Choroid plexus epithelial cell (primary cell): ENCODE measurements at regions not wholly inside any gene's neighbourhood (a gene's known extent, or its start where the extent isn't known, plus 50 kb on each side); places are given as distances from the start of the nearest gene placed in this dataset.

Experiments used
- DNase-seq: peaks from one replicate; pipeline ENCODE4 v3.0.0-alpha.2; 2010; ENCODE audit warnings: low read depth
- H3K4me3 ChIP-seq: 2 replicates; pipeline ENCODE4 v1.5.1; 2011; ENCODE audit warnings: low read depth, mild to moderate bottlenecking, control low read depth, low read length, moderate library complexity
- TF ChIP-seq, protein P1 (sequence below): conservative IDR thresholded peaks from 2 replicates; pipeline ENCODE4 v1.5.1; 2011; ENCODE audit warnings: low read depth, mild to moderate bottlenecking, control low read depth, inconsistent platforms, low read length, moderate library complexity

DNA sequence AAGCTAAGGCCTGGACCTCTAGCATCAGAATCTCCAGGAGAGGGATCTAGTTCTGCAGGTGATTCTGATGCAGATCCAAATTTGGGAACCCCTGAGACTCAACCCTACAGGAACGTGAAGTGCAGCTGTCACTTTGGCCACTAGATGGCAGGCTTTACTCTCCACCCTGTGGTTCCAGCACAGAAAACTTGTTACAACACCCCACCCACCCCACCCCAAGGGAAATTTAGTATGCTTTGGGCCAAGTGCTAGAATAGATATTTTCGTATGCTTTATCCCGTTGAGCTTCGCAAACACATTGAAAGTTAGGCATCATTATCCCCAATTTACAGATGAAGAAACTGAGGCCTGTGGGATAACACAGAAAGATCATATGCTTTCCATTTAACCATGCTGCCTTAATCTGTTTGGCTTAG is 232.0 kb downstream of the B3GLCT start:
- DNase-seq = peak; percentile 65
- TF ChIP-seq, protein P1, sequence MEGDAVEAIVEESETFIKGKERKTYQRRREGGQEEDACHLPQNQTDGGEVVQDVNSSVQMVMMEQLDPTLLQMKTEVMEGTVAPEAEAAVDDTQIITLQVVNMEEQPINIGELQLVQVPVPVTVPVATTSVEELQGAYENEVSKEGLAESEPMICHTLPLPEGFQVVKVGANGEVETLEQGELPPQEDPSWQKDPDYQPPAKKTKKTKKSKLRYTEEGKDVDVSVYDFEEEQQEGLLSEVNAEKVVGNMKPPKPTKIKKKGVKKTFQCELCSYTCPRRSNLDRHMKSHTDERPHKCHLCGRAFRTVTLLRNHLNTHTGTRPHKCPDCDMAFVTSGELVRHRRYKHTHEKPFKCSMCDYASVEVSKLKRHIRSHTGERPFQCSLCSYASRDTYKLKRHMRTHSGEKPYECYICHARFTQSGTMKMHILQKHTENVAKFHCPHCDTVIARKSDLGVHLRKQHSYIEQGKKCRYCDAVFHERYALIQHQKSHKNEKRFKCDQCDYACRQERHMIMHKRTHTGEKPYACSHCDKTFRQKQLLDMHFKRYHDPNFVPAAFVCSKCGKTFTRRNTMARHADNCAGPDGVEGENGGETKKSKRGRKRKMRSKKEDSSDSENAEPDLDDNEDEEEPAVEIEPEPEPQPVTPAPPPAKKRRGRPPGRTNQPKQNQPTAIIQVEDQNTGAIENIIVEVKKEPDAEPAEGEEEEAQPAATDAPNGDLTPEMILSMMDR = peak; percentile 86
- no peak overlapping the region for H3K4me3 ChIP-seq

DNA sequence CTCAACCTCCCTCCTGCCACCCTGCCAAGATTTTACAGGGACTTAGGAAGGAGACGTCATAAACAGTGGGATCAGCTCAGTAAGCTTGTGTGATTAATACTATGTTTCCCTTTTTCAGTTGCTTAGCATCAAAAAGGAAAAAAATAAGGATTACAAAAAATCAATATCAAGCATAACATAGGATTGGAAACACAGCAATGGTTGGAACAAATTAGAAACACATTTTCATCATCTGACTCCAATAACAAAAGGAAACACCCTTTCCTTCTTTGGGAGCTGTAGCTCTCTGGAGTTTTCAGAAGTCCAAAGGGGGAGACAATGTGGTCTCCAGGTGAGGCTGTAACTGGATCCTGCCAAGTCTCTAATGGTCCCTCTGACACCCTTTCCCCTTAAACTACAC is 233.4 kb downstream of the B3GLCT start:
- TF ChIP-seq, protein P1 = no peak
- H3K4me3 ChIP-seq = no peak overlapping the region
- no peak for DNase-seq

DNA sequence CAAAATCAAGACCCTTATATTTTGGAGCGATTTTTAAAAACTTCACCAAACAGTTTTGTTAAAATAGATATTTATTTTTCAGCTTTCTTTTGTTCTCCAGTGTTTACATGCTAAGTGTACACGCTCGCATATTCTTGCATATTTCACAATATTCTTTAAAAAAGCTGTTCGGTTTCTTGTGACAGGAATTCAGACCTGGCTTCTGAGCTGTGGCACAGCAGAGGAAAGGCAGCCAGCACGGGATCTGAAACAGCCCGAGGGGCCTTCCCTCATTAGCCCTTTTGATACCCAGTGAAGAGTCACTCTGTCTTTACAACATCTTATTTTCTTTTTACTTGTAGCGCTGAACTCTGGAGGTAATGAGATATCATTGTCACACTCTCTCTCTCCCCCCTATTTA is 234.0 kb downstream of the B3GLCT start:
- no peak for DNase-seq
- no peak overlapping the region for H3K4me3 ChIP-seq
- TF ChIP-seq, protein P1 = no peak

DNA sequence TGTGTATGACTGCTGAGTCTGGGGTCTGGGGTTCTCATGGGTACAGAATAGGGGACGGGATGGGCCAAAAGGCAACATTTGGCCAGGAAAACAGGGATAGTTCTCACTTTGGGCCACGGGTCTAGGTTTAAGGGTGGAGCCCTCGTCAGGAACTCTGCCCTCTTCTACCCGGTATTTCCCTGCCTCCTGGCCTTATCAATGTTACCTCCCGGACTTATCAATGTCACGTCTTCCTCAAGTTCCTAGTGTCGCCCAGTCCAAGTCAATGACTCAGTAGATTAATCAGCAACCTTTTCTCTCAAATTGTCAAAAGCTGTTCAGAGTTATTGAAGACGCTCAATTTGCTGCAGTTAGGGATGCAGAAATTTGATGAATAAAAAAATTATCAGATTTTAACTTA is 234.8 kb downstream of the B3GLCT start:
- H3K4me3 ChIP-seq = no peak overlapping the region
- DNase-seq = no peak
- TF ChIP-seq, protein P1 = no peak

DNA sequence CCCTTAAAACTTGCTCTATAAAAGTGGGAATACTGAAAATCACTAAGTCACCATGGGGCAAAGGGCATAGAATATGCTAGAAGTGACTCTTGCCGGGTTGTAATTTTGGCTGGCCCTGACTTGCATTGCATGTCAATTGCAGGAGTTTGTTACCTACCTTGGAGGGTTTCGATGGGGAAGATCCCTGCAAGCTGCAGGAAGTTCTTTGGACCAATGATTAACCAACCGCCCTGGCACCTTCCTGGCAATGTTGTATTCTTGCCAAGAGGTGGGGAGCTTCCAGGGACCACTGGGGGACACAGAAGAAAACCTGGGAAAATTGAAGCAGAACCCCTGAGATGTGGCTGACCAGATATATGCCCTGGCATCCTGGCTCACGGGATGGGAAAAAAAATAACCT is 235.8 kb downstream of the B3GLCT start:
- TF ChIP-seq, protein P1 = no peak
- H3K4me3 ChIP-seq = no peak overlapping the region
- no peak for DNase-seq

DNA sequence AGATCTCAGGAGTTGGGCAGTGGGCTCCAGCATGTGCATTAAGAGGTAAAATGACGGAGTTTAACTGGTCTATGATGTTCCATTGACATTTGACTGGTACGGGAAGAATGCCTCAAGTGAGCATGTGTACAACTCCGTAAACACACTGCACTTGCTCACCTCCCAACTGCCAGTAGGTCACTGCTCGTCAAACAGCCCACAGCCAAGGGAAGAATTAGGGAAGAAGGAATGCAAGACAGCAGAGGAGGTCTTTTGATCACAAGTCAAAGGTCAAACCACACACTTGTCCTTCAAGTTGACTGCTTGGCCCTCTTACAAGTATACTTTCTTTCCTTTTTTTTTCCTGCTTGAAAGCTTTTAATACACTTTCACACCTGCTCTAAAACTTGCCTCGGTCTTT is 236.7 kb downstream of the B3GLCT start:
- no peak overlapping the region for H3K4me3 ChIP-seq
- TF ChIP-seq, protein P1 = no peak
- peak; percentile 36 for DNase-seq

DNA sequence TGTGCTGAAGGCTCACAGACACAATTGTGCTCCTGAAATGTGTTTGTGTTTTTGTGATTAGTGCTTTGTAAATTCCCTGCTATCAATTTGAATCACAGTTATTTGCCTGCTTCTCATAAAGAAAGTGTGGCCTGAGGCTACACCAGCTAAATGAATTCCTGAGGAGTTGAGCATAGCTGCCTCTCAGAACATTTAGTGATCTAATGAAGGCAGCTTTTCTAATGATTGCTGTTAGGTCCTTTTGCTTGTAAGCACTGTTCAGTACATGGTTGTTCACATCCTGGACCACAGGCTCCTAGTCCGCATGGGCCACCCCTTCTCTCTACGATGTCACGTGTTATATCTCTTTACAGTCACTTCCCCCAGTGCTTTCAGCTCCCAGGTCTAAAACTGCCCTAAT is 238.2 kb downstream of the B3GLCT start:
- H3K4me3 ChIP-seq = no peak overlapping the region
- DNase-seq = no peak
- TF ChIP-seq, protein P1 = no peak
